C4-2B (cell line): ENCODE measurements at regions not wholly inside any gene's neighbourhood (a gene's known extent, or its start where the extent isn't known, plus 50 kb on each side); places are given as distances from the start of the nearest gene placed in this dataset.
"Not testable (repeated sequence)": the region's sequence is repeated elsewhere in the genome, so short reads cannot be mapped to it uniquely, and the experiment has no call there.

Source experiments
- H3K27ac ChIP-seq: fragments of 450-650 bp; 2 replicates; pipeline ENCODE4 v1.5.1; 2017
- CTCF ChIP-seq: fragments of 450-650 bp; conservative IDR thresholded peaks from 2 replicates; pipeline ENCODE4 v1.5.1; 2017; ENCODE audit warnings: mild to moderate bottlenecking
- ZFX ChIP-seq: fragments of 450-650 bp; IDR thresholded peaks from 2 replicates; pipeline ENCODE4 v1.6.1; 2017

GRCh38 chr12:86389949-86390348 lies 133.8 kb upstream of the MGAT4C start:
- H3K27ac ChIP-seq: no peak overlapping the region

GRCh38 chr12:86387591-86388145 lies 131.5 kb upstream of the MGAT4C start:
- H3K27ac ChIP-seq: no peak overlapping the region
- TF ChIP-seq ZFX: no peak
- no peak for TF ChIP-seq CTCF

More at GRCh38 chr12:86389949-86390348, 133.8 kb upstream of the MGAT4C start:
- no peak for TF ChIP-seq CTCF

GRCh38 chr12:86383759-86384158 lies 127.6 kb upstream of the MGAT4C start:
- not testable (repeated sequence) for H3K27ac ChIP-seq

GRCh38 chr12:86379337-86379736 lies 123.1 kb upstream of the MGAT4C start:
- no peak overlapping the region for H3K27ac ChIP-seq
- no peak for TF ChIP-seq CTCF
- no peak for TF ChIP-seq ZFX

- H3K27ac ChIP-seq: no peak overlapping the region
- TF ChIP-seq ZFX (no peak), CTCF (no peak; the same call in 1 of the 2 replicates)
These were observed 119.9 kb upstream of the MGAT4C start for GRCh38 chr12:86376052-86376451.

- no peak for TF ChIP-seq ZFX
- TF ChIP-seq CTCF: no peak
These were observed 117.6 kb upstream of the MGAT4C start for GRCh38 chr12:86373813-86374212.

GRCh38 chr12:86367137-86367536 lies 110.9 kb upstream of the MGAT4C start:
- no peak for TF ChIP-seq ZFX
- no peak for TF ChIP-seq CTCF

More at GRCh38 chr12:86373813-86374212, 117.6 kb upstream of the MGAT4C start:
- H3K27ac ChIP-seq: no peak overlapping the region

GRCh38 chr12:86349196-86349595 lies 93.0 kb upstream of the MGAT4C start:
- no peak for TF ChIP-seq CTCF
- TF ChIP-seq ZFX: no peak
- H3K27ac ChIP-seq: no peak overlapping the region

More at GRCh38 chr12:86367137-86367536, 110.9 kb upstream of the MGAT4C start:
- H3K27ac ChIP-seq: no peak overlapping the region
